ENCODE measurements at regions not wholly inside any gene's neighbourhood (a gene's known extent, or its start where the extent isn't known, plus 50 kb on each side); places are given as distances from the start of the nearest gene placed in this dataset.

DNA sequence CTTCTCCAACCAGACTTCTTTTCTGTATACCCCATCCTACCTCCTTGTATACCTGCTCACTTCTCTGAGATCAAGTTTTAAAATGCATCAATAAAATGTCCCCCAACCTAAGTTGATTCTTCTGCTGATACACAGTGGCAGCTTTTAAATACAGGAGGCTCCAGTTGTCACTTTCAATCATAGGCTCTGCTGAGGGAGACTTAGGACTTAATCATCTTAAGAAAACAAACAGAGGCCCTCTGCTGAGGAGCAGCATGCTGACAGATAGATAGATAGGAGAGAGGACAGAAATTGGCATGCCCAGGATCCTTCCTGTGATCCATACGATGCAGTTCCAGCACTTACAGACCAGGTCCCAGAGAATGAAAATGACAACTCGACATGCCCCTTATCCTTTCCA lies 311.0 kb upstream of the PROX1 start:
- TF ChIP-seq EZH2 (IDR thresholded peaks at IDR 0.05; ENCODE audit: borderline replicate concordance, insufficient read depth, low read depth, low read length, poor library complexity, severe bottlenecking): no peak
- TF ChIP-seq, protein P1, sequence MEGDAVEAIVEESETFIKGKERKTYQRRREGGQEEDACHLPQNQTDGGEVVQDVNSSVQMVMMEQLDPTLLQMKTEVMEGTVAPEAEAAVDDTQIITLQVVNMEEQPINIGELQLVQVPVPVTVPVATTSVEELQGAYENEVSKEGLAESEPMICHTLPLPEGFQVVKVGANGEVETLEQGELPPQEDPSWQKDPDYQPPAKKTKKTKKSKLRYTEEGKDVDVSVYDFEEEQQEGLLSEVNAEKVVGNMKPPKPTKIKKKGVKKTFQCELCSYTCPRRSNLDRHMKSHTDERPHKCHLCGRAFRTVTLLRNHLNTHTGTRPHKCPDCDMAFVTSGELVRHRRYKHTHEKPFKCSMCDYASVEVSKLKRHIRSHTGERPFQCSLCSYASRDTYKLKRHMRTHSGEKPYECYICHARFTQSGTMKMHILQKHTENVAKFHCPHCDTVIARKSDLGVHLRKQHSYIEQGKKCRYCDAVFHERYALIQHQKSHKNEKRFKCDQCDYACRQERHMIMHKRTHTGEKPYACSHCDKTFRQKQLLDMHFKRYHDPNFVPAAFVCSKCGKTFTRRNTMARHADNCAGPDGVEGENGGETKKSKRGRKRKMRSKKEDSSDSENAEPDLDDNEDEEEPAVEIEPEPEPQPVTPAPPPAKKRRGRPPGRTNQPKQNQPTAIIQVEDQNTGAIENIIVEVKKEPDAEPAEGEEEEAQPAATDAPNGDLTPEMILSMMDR (IDR thresholded peaks at IDR 0.05): no peak
- Histone ChIP-seq H3K9me3 (ENCODE audit: control extremely low read depth in 1 of 3, control insufficient read depth in 2 of 3, insufficient read depth in 1 of 3, low read length in 2 of 3) (no peaks in the 10 kb centered on the region), H4K20me1 (ENCODE audit: control insufficient read depth, insufficient read depth, low read length, poor library complexity, severe bottlenecking) (no peaks in the 10 kb centered on the region), H3K4me1 (ENCODE audit: control insufficient read depth in 2 of 2, insufficient read depth in 2 of 2, low read length in 2 of 2) (no peaks in the 10 kb centered on the region), H3K27me3 (replicated peaks in 1 of 4; ENCODE audit: control extremely low read depth in 1 of 4, control insufficient read depth in 3 of 4, insufficient read depth in 4 of 4, low read length in 3 of 4) (no peaks in the 10 kb centered on the region), H3K36me3 (replicated peaks in 1 of 2; ENCODE audit: control extremely low read depth in 1 of 2, control insufficient read depth in 1 of 2, extremely low read depth in 1 of 2, insufficient read depth in 2 of 2, low read length in 1 of 2) (no peaks in the 10 kb centered on the region), H3K9ac (ENCODE audit: low read length) (no peak overlapping the region), H3K27ac (ENCODE audit: low read length in 2 of 2) (no peak overlapping the region), H3K79me2 (ENCODE audit: control insufficient read depth, insufficient read depth, low read length) (no peaks in the 10 kb centered on the region), H3K4me3 (ENCODE audit: control extremely low read depth in 1 of 5, extremely low read depth in 1 of 5, insufficient read depth in 1 of 5, low read depth in 2 of 5, low read length in 4 of 5) (no peak overlapping the region), H3K4me2 (replicated peaks; ENCODE audit: low read depth, low read length, poor library complexity, severe bottlenecking) (no peak overlapping the region), H2AFZ (ENCODE audit: insufficient read depth, low read depth, low read length, poor library complexity, severe bottlenecking) (no peak overlapping the region)
- no peak for ATAC-seq (ENCODE audit: low read depth)
- no peak overlapping the region for H3K4me3 Mint-ChIP-seq
- intact Hi-C loops (cut with micrococcal nuclease): no loop called here
- no peak for DNase-seq
- 66% methylated on average over 2 of the region's 2 CpGs for WGBS (ENCODE audit: insufficient coverage)
- ChIA-PET POLR2A (no interaction called here), CTCF (no interaction called here)
- no peaks in the 10 kb centered on the region for H3K4me1 Mint-ChIP-seq
- no peak overlapping the region for H3K27ac Mint-ChIP-seq
- no peaks in the 10 kb centered on the region for H3K9me3 Mint-ChIP-seq (ENCODE audit: insufficient read depth)
- H3K27me3 Mint-ChIP-seq: no peaks in the 10 kb centered on the region

DNA sequence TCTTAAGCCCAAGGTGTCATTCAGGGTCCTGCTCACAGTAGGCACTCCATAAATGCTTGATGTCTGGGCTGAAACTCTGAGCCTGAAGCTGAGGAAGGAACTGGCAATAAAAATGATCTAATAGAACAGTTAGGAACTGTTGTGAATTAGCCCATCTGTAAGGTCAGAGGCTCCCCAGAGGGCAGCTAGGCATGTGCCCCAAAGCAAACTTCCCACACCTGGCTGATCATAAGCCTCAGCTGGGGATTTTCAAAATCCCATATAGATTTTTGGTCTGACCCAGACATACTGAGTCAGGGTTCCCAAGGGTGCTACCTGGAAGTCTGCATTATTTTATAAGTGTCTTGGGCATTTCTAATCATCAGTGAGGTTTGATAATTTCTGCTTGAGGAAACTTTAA lies 309.4 kb upstream of the PROX1 start:
- H3K27me3 ChIP-seq (replicated peaks in 1 of 4; ENCODE audit: control extremely low read depth in 1 of 4, control insufficient read depth in 3 of 4, insufficient read depth in 4 of 4, low read length in 3 of 4): no peaks in the 10 kb centered on the region
- H3K4me3 ChIP-seq (ENCODE audit: control extremely low read depth in 1 of 5, extremely low read depth in 1 of 5, insufficient read depth in 1 of 5, low read depth in 2 of 5, low read length in 4 of 5): no peak overlapping the region
- no peak overlapping the region for H3K27ac ChIP-seq (ENCODE audit: low read length in 2 of 2)
- Mint-ChIP-seq H3K4me1 (no peaks in the 10 kb centered on the region), H3K27ac (no peak overlapping the region), H3K4me3 (no peak overlapping the region), H3K9me3 (ENCODE audit: insufficient read depth) (no peaks in the 10 kb centered on the region), H3K27me3 (no peaks in the 10 kb centered on the region)
- no peaks in the 10 kb centered on the region for H3K4me1 ChIP-seq (ENCODE audit: control insufficient read depth in 2 of 2, insufficient read depth in 2 of 2, low read length in 2 of 2)
- no peak overlapping the region for H3K4me2 ChIP-seq (replicated peaks; ENCODE audit: low read depth, low read length, poor library complexity, severe bottlenecking)
- intact Hi-C loops (cut with micrococcal nuclease): no loop called here
- no peaks in the 10 kb centered on the region for H3K79me2 ChIP-seq (ENCODE audit: control insufficient read depth, insufficient read depth, low read length)
- H3K36me3 ChIP-seq (replicated peaks in 1 of 2; ENCODE audit: control extremely low read depth in 1 of 2, control insufficient read depth in 1 of 2, extremely low read depth in 1 of 2, insufficient read depth in 2 of 2, low read length in 1 of 2): no peaks in the 10 kb centered on the region
- TF ChIP-seq EZH2 (IDR thresholded peaks at IDR 0.05; ENCODE audit: borderline replicate concordance, insufficient read depth, low read depth, low read length, poor library complexity, severe bottlenecking): no peak
- DNase-seq (no peak), ATAC-seq (ENCODE audit: low read depth) (no peak)
- POLR2A ChIA-PET: no interaction called here
- peaks cover 0 to under 1% (median 0%) of the 10 kb centered on the region in 3 donors for H3K9me3 ChIP-seq (ENCODE audit: control extremely low read depth in 1 of 3, control insufficient read depth in 2 of 3, insufficient read depth in 1 of 3, low read length in 2 of 3)
- no peak overlapping the region for H3K9ac ChIP-seq (ENCODE audit: low read length)
- no peak overlapping the region for H2AFZ ChIP-seq (ENCODE audit: insufficient read depth, low read depth, low read length, poor library complexity, severe bottlenecking)
- CTCF ChIA-PET: no interaction called here
- no peaks in the 10 kb centered on the region for H4K20me1 ChIP-seq (ENCODE audit: control insufficient read depth, insufficient read depth, low read length, poor library complexity, severe bottlenecking)

All from B cell (primary cell).